SK-N-SH treated with all-trans-retinoic acid at 6 μM for 48 hours (cell line): ENCODE measurements at regions not wholly inside any gene's neighbourhood (a gene's known extent, or its start where the extent isn't known, plus 50 kb on each side); places are given as distances from the start of the nearest gene placed in this dataset.

Experiments
- ARNTL ChIP-seq: fragments of 450-650 bp; formaldehyde crosslinking; IDR thresholded peaks from 2 replicates; pipeline ENCODE4 v1.5.0; 2020; ENCODE audit warnings: low read depth, mild to moderate bottlenecking, moderate library complexity, borderline replicate concordance
- ZFP30 ChIP-seq: fragments of 450-650 bp; formaldehyde crosslinking; IDR thresholded peaks from 2 replicates; pipeline ENCODE4 v1.5.0; 2022; ENCODE audit warnings: mild to moderate bottlenecking, moderate library complexity
- ZNF8 ChIP-seq: fragments of 450-650 bp; formaldehyde crosslinking; IDR thresholded peaks from 2 replicates; pipeline ENCODE4 v1.5.0; 2020; ENCODE audit warnings: mild to moderate bottlenecking, moderate library complexity
- TF ChIP-seq, protein P1 (sequence below): fragments of 250-450 bp; sonication (Bioruptor Pico); IDR thresholded peaks from 2 replicates; pipeline ENCODE4 v1.8.0; 2020; ENCODE audit warnings: mild to moderate bottlenecking, moderate library complexity, borderline replicate concordance

DNA sequence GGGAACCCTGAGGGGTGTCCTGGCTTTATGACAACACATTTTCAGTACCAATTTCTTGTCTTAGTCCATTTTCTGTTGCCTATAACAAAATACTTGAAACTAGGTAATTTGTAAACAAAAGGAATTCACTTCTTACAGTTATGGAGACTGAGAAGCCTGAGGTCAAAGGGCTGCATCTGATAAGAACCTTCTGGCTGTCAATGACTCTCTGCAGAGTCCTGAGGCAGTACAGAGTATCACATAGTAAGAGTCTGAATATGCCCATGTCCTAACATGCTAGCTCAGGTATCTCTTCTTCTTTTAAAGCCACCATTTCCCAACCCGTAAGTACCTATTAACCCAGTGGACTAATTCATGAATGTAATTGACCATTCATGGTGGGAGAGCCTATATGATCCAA, 1458.6 kb upstream of the EYS start:
- TF ChIP-seq ZFP30 = no peak
- TF ChIP-seq, protein P1, sequence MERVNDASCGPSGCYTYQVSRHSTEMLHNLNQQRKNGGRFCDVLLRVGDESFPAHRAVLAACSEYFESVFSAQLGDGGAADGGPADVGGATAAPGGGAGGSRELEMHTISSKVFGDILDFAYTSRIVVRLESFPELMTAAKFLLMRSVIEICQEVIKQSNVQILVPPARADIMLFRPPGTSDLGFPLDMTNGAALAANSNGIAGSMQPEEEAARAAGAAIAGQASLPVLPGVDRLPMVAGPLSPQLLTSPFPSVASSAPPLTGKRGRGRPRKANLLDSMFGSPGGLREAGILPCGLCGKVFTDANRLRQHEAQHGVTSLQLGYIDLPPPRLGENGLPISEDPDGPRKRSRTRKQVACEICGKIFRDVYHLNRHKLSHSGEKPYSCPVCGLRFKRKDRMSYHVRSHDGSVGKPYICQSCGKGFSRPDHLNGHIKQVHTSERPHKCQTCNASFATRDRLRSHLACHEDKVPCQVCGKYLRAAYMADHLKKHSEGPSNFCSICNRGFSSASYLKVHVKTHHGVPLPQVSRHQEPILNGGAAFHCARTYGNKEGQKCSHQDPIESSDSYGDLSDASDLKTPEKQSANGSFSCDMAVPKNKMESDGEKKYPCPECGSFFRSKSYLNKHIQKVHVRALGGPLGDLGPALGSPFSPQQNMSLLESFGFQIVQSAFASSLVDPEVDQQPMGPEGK (CRISPR knock-in tag) = no peak
- TF ChIP-seq ZNF8 (CRISPR knock-in tag) = no peak
- no peak for TF ChIP-seq ARNTL (CRISPR knock-in tag)
